BE2C (cell line): ENCODE measurements at regions not wholly inside any gene's neighbourhood (a gene's known extent, or its start where the extent isn't known, plus 50 kb on each side); places are given as distances from the start of the nearest gene placed in this dataset.

ENCODE experiments used
- DNase-seq: peaks from one replicate; pipeline ENCODE4 v3.0.0-alpha.2; 2020
- H3K27me3 ChIP-seq: fragments of 250-450 bp; sonication (Bioruptor Pico); 2 replicates; pipeline ENCODE4 v1.5.1; 2020; ENCODE audit warnings: mild to moderate bottlenecking
- H3K36me3 ChIP-seq: fragments of 250-450 bp; sonication (Bioruptor Pico); 2 replicates; pipeline ENCODE4 v1.5.1; 2020; ENCODE audit warnings: mild to moderate bottlenecking
- H3K4me1 ChIP-seq: fragments of 250-450 bp; sonication (Bioruptor Pico); 2 replicates; pipeline ENCODE4 v1.5.1; 2020
- H3K4me3 ChIP-seq: 2 replicates; pipeline ENCODE4 v1.5.1; 2011; ENCODE audit warnings: low read depth, low read length
- H3K9me3 ChIP-seq: fragments of 250-450 bp; sonication (Bioruptor Pico); 2 replicates; pipeline ENCODE4 v1.5.1; 2020
- CTCF ChIP-seq: IDR thresholded peaks from 2 replicates; pipeline ENCODE4 v1.5.1; 2012; ENCODE audit warnings: mild to moderate bottlenecking, low read depth, low read length

DNA sequence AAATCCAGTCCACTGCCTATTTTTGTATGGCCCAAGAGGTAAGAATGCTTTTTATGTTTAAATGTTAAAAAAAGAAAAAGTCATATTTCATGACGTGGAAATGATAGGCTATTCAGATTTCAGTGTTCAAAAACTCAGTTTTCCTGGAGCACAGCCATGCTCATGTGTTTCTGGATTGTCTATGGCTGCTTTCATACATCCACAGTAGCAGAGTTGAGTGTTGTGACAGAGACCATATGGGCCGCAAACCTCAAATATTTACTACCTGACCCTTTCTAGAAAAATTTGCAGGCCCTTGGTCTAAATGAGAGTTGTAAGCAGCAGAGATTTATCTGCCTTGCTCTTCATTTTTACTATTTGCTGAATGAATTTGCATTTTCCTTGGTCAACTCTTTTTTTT lies 264.1 kb downstream of the CBLN1 start:
- no peak for DNase-seq
- Histone ChIP-seq H3K4me3 (no peak overlapping the region), H3K36me3 (no peaks in the 10 kb centered on the region), H3K9me3 (no peaks in the 10 kb centered on the region), H3K4me1 (no peaks in the 10 kb centered on the region), H3K27me3 (no peaks in the 10 kb centered on the region)
- TF ChIP-seq CTCF = no peak

DNA sequence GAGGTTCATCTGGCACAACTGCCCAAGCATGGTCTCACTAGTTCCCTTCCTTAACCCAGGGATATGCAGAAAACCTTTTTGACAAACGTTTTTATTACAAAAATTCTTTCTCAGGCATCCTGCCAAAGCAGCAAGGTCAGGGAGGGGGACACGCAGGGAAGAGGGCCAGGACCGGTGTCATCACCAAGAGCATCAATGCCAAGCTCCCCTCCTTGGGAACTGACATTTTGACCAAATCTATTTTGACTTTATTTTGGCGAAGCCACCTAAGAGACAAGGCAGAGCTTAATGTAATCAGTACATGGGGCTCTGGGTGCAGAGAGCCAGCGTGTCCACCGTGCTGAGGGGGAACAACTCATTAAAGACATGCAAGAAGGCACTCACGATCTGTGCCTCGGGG lies 265.2 kb downstream of the CBLN1 start:
- DNase-seq = no peak
- no peak for TF ChIP-seq CTCF
- H3K9me3 ChIP-seq = no peaks in the 10 kb centered on the region

GRCh38 chr16:49015225-49015592 lies 266.4 kb downstream of the CBLN1 start:
- DNase-seq = no peak
- no peak for TF ChIP-seq CTCF
- no peaks in the 10 kb centered on the region for H3K4me1 ChIP-seq
- no peaks in the 10 kb centered on the region for H3K9me3 ChIP-seq
- H3K27me3 ChIP-seq = no peaks in the 10 kb centered on the region
- H3K36me3 ChIP-seq = no peaks in the 10 kb centered on the region
- no peak overlapping the region for H3K4me3 ChIP-seq

More for the DNA sequence above, 265.2 kb downstream of the CBLN1 start:
- H3K4me1 ChIP-seq = no peaks in the 10 kb centered on the region
- no peaks in the 10 kb centered on the region for H3K27me3 ChIP-seq
- H3K36me3 ChIP-seq = no peaks in the 10 kb centered on the region
- no peak overlapping the region for H3K4me3 ChIP-seq

DNA sequence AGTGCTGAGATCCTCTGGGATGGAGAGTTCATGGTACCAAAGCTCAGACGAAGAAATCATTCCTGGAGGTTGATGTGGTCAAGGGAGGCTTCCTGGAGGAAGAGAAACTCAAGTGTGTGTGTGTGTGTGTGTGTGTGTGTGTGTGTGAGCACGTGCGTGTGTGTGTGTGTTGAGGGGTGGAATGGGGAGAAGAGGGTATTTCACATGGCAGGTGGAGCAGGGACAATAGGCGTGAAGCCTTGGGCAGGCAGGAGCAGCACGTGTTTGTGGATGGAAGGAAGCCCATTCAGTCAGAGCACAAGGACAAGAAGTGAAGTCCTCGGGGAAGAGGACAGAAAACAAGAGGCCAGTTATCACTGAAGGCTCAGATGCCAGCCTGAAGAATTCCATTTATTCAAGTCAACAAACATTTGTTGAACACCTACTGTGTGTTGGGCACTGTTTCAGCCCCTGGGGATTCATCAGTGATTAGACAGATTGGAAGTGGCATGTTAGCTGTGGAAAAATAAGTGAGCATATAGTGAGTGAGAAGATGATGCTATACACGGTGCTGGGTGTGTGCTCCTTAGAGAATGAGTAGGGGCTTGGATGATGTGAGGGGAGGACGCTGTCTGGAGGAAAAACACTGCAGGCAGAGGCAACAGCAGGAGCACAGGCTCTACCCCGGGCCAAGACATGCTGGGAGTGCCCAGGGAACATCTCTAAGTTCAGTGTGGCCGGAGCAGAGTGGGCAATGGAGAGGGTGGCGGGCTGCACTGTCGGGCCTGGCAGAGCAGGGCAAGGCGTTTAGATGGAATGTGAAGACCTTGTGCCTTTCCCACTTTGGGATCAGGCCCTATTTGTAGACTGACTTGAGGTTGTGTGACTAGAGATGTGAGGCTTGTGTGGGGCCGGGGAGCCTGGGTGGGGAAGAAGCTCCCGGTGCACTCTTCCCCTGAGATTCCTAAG lies 267.1 kb downstream of the CBLN1 start:
- Histone ChIP-seq H3K9me3 (no peaks in the 10 kb centered on the region), H3K36me3 (no peaks in the 10 kb centered on the region), H3K4me1 (no peaks in the 10 kb centered on the region), H3K4me3 (no peak overlapping the region), H3K27me3 (no peaks in the 10 kb centered on the region)
- no peak for TF ChIP-seq CTCF
- no peak for DNase-seq

DNA sequence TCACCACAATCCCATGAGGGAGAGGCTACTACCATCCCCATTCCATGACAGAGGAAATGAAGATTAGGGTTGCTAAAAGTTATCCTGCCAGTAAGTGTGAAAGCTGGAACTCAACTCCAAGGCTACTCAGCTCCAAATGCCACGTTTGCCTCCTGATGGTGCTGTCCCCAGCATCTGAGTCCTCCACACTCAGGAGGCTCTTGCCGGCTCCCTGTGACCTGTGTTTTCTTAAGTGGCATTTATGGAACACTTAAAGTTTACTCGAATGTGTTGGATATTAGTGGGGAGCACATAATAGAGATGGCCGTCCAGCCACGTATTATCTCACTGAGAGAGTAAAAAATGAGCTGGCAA lies 267.9 kb downstream of the CBLN1 start:
- H3K36me3 ChIP-seq = no peaks in the 10 kb centered on the region
- no peak for TF ChIP-seq CTCF
- no peak for DNase-seq
- no peak overlapping the region for H3K4me3 ChIP-seq
- no peaks in the 10 kb centered on the region for H3K4me1 ChIP-seq
- no peaks in the 10 kb centered on the region for H3K9me3 ChIP-seq
- no peaks in the 10 kb centered on the region for H3K27me3 ChIP-seq

DNA sequence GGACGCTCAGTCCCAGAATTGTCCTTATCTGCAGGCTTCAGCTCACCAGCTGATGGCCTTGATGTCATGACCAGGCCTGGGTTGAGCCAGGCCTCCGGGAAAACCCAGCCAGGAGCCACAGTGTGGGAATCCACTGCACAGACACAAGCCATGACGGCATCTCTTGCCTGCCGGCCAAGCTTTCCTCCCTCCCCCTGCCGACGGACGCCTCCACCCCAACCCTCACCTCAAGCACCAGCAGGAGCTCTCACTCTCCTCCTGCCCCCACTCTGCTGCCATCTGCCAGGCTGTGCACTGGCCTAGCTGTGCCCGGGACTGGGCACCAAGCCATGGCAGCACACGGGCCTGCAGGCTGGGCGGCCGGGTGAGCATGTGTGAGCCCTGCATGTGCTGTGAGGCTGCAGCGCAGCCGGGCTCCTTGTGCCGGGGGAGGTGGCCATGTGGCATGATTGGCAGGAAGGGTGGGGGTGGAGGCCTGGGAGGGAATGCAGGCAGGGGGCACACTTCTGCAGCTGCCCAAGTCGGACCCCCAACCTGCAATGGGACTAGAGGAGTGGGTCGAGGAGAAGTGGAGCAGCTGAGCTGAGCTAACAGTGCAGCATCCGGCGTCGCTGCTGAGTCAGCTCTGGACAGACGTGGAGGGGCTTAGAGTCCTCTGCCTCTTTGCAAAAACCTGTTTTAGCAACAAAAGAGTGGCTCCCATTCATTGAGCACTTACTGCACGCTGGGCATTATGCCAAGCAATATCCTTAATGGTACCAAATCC lies 268.5 kb downstream of the CBLN1 start:
- H3K9me3 ChIP-seq = no peaks in the 10 kb centered on the region
- H3K36me3 ChIP-seq = no peaks in the 10 kb centered on the region
- no peak for DNase-seq
- H3K4me1 ChIP-seq = no peaks in the 10 kb centered on the region
- no peak overlapping the region for H3K4me3 ChIP-seq
- H3K27me3 ChIP-seq = no peaks in the 10 kb centered on the region
- TF ChIP-seq CTCF = no peak
